ENCODE measurements at regions not wholly inside any gene's neighbourhood (a gene's known extent, or its start where the extent isn't known, plus 50 kb on each side); places are given as distances from the start of the nearest gene placed in this dataset.

GRCh38 chr10:108454793-108455192 is 1290.3 kb upstream of the SORCS1 start:
- Histone ChIP-seq H3K36me3 (ENCODE audit: insufficient read depth, low read length) (no peaks in the 10 kb centered on the region), H3K4me3 (ENCODE audit: low read length) (no peak overlapping the region), H3K4me2 (ENCODE audit: low read length) (no peak overlapping the region), H3K9me3 (ENCODE audit: low read length) (no peaks in the 10 kb centered on the region), H2AFZ (ENCODE audit: low read depth, low read length) (no peak overlapping the region), H3K9ac (ENCODE audit: low read length) (no peak overlapping the region), H3K27ac (ENCODE audit: low read length) (no peak overlapping the region), H4K20me1 (ENCODE audit: insufficient read depth) (no peaks in the 10 kb centered on the region), H3K9me2 (ENCODE audit: insufficient read depth, low read length) (no peaks in the 10 kb centered on the region), H3K79me2 (replicated peaks; ENCODE audit: insufficient read depth, low read length) (no peaks in the 10 kb centered on the region), H3K27me3 (ENCODE audit: insufficient read depth, low read depth, low read length) (no peaks in the 10 kb centered on the region), H3F3A (ENCODE audit: insufficient read depth, low read length, poor library complexity, severe bottlenecking) (no peaks in the 10 kb centered on the region)
- TF ChIP-seq TAF1 (IDR thresholded peaks at IDR 0.05; ENCODE audit: low read depth) (no peak), MXI1 (conservative IDR thresholded peaks at IDR 0.05; ENCODE audit: poor library complexity, severe bottlenecking) (no peak), CTCF (IDR thresholded peaks at IDR 0.05; ENCODE audit: poor library complexity, severe bottlenecking) (no peak), EP300 (conservative IDR thresholded peaks at IDR 0.05; ENCODE audit: poor library complexity, severe bottlenecking) (no peak), RAD21 (conservative IDR thresholded peaks at IDR 0.05) (no peak)
- TF ChIP-seq, protein P1, sequence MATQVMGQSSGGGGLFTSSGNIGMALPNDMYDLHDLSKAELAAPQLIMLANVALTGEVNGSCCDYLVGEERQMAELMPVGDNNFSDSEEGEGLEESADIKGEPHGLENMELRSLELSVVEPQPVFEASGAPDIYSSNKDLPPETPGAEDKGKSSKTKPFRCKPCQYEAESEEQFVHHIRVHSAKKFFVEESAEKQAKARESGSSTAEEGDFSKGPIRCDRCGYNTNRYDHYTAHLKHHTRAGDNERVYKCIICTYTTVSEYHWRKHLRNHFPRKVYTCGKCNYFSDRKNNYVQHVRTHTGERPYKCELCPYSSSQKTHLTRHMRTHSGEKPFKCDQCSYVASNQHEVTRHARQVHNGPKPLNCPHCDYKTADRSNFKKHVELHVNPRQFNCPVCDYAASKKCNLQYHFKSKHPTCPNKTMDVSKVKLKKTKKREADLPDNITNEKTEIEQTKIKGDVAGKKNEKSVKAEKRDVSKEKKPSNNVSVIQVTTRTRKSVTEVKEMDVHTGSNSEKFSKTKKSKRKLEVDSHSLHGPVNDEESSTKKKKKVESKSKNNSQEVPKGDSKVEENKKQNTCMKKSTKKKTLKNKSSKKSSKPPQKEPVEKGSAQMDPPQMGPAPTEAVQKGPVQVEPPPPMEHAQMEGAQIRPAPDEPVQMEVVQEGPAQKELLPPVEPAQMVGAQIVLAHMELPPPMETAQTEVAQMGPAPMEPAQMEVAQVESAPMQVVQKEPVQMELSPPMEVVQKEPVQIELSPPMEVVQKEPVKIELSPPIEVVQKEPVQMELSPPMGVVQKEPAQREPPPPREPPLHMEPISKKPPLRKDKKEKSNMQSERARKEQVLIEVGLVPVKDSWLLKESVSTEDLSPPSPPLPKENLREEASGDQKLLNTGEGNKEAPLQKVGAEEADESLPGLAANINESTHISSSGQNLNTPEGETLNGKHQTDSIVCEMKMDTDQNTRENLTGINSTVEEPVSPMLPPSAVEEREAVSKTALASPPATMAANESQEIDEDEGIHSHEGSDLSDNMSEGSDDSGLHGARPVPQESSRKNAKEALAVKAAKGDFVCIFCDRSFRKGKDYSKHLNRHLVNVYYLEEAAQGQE (IDR thresholded peaks at IDR 0.05; ENCODE audit: borderline replicate concordance): no peak

DNA sequence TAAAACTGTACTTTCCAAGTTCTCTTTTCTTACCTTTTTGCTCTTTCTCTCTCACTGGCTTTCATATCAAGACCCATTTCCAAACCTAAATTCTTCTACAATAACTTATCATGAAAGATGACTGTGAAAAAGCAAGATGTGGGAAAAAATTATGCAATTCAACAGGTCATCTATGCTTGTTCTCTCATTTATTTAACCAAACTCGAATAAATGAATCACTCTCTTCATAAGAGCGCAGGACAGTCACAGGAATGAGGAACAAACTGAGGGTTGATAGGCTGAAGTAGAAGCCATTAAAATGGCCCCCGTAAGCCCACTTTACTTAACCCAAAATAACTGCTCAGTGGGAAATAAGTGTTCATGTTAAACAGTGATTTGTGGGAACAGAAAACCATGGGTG is 1289.7 kb upstream of the SORCS1 start:
- Histone ChIP-seq H3K9me2 (ENCODE audit: insufficient read depth, low read length) (no peaks in the 10 kb centered on the region), H3K36me3 (ENCODE audit: insufficient read depth, low read length) (no peaks in the 10 kb centered on the region), H3K79me2 (replicated peaks; ENCODE audit: insufficient read depth, low read length) (no peaks in the 10 kb centered on the region), H4K20me1 (ENCODE audit: insufficient read depth) (no peaks in the 10 kb centered on the region), H3F3A (ENCODE audit: insufficient read depth, low read length, poor library complexity, severe bottlenecking) (no peaks in the 10 kb centered on the region), H3K27ac (ENCODE audit: low read length) (no peak overlapping the region), H3K9ac (ENCODE audit: low read length) (no peak overlapping the region), H3K27me3 (ENCODE audit: insufficient read depth, low read depth, low read length) (no peaks in the 10 kb centered on the region), H3K4me2 (ENCODE audit: low read length) (no peak overlapping the region), H3K9me3 (ENCODE audit: low read length) (no peaks in the 10 kb centered on the region), H3K4me3 (ENCODE audit: low read length) (no peak overlapping the region), H2AFZ (ENCODE audit: low read depth, low read length) (no peak overlapping the region)
- TF ChIP-seq, protein P1 (IDR thresholded peaks at IDR 0.05; ENCODE audit: borderline replicate concordance): no peak
- no peak for TF ChIP-seq CTCF (IDR thresholded peaks at IDR 0.05; ENCODE audit: poor library complexity, severe bottlenecking)
- TF ChIP-seq RAD21 (conservative IDR thresholded peaks at IDR 0.05): no peak
- TF ChIP-seq EZH2 (IDR thresholded peaks at IDR 0.05; ENCODE audit: borderline replicate concordance, insufficient read depth, low read length, poor library complexity, severe bottlenecking): no peak
- TF ChIP-seq POLR2AphosphoS5 (IDR thresholded peaks at IDR 0.05): no peak
- no peak for TF ChIP-seq EP300 (conservative IDR thresholded peaks at IDR 0.05; ENCODE audit: poor library complexity, severe bottlenecking)
